NCI-H226 (cell line): ENCODE measurements at regions not wholly inside any gene's neighbourhood (a gene's known extent, or its start where the extent isn't known, plus 50 kb on each side); places are given as distances from the start of the nearest gene placed in this dataset.

Experiments used
- DNase-seq: peaks from one replicate; pipeline ENCODE4 v3.0.0-alpha.2; 2015

- no peak for DNase-seq
Observed at GRCh38 chr15:39364721-39365120, 216.2 kb upstream of the THBS1 start.

- DNase-seq = no peak
Observed at GRCh38 chr15:39365161-39365560, 215.7 kb upstream of the THBS1 start.

GRCh38 chr15:39365873-39366272 lies 215.0 kb upstream of the THBS1 start:
- DNase-seq = no peak

GRCh38 chr15:39367596-39367995 lies 213.3 kb upstream of the THBS1 start:
- no peak for DNase-seq

GRCh38 chr15:39369768-39370167 lies 211.1 kb upstream of the THBS1 start:
- no peak for DNase-seq

- no peak for DNase-seq
Observed at GRCh38 chr15:39376371-39376909, 204.4 kb upstream of the THBS1 start.

- DNase-seq = no peak
Observed at GRCh38 chr15:39381517-39381916, 199.4 kb upstream of the THBS1 start.

GRCh38 chr15:39388118-39388517 lies 192.8 kb upstream of the THBS1 start:
- no peak for DNase-seq

GRCh38 chr15:39391230-39391629 lies 189.6 kb upstream of the THBS1 start:
- DNase-seq = peak; percentile 61

- no peak for DNase-seq
Observed at GRCh38 chr15:39392469-39393047, 188.3 kb upstream of the THBS1 start.

- no peak for DNase-seq
Observed at GRCh38 chr15:39393575-39394335, 187.1 kb upstream of the THBS1 start.

- no peak for DNase-seq
Observed at GRCh38 chr15:39394496-39394895, 186.4 kb upstream of the THBS1 start.

- DNase-seq = no peak
Observed at GRCh38 chr15:39396979-39397615, 183.8 kb upstream of the THBS1 start.

GRCh38 chr15:39397883-39398282 lies 183.0 kb upstream of the THBS1 start:
- no peak for DNase-seq

GRCh38 chr15:39399600-39399999 lies 181.3 kb upstream of the THBS1 start:
- no peak for DNase-seq

- no peak for DNase-seq
Observed at GRCh38 chr15:39400002-39400401, 180.9 kb upstream of the THBS1 start.

GRCh38 chr15:39400821-39401550 lies 179.9 kb upstream of the THBS1 start:
- peak; percentile 28 for DNase-seq

- peak; percentile 66 for DNase-seq
Observed at GRCh38 chr15:39403640-39404117, 177.2 kb upstream of the THBS1 start.

GRCh38 chr15:39404767-39405181 lies 176.1 kb upstream of the THBS1 start:
- peak; percentile 93 for DNase-seq

GRCh38 chr15:39406485-39406884 lies 174.4 kb upstream of the THBS1 start:
- DNase-seq = no peak

GRCh38 chr15:39407116-39407515 lies 173.8 kb upstream of the THBS1 start:
- no peak for DNase-seq

- DNase-seq = no peak
Observed at GRCh38 chr15:39409876-39410530, 170.9 kb upstream of the THBS1 start.
